Adrenal gland (tissue), 5 donors: ENCODE measurements at regions not wholly inside any gene's neighbourhood (a gene's known extent, or its start where the extent isn't known, plus 50 kb on each side); places are given as distances from the start of the nearest gene placed in this dataset.

ENCODE experiments used
- POLR2A ChIP-seq, 2 donors: fragments of 450-650 bp; IDR thresholded peaks; one replicate each; pipeline ENCODE4 v1.6.1; 2017; ENCODE audit warnings: antibody characterized with exemption in 2 of 2, mild to moderate bottlenecking in 2 of 2, moderate library complexity in 1 of 2
- TF ChIP-seq, protein P1 (sequence below), 6 experiments: fragments of 450-650 bp in 4 of 6; fragments of 200-600 bp in 2 of 6; sonication (generic) in 1 of 6; IDR thresholded peaks; 1 replicate in 5 of 6; 2 replicates in 1 of 6; pipeline versions ENCODE4 v1.5.1 to v1.8.0; 2016 to 2021; ENCODE audit warnings: antibody characterized with exemption in 6 of 6, mild to moderate bottlenecking in 2 of 6, moderate library complexity in 1 of 6
- donor health status: DM: no; HTN: no; CAD: no.

DNA sequence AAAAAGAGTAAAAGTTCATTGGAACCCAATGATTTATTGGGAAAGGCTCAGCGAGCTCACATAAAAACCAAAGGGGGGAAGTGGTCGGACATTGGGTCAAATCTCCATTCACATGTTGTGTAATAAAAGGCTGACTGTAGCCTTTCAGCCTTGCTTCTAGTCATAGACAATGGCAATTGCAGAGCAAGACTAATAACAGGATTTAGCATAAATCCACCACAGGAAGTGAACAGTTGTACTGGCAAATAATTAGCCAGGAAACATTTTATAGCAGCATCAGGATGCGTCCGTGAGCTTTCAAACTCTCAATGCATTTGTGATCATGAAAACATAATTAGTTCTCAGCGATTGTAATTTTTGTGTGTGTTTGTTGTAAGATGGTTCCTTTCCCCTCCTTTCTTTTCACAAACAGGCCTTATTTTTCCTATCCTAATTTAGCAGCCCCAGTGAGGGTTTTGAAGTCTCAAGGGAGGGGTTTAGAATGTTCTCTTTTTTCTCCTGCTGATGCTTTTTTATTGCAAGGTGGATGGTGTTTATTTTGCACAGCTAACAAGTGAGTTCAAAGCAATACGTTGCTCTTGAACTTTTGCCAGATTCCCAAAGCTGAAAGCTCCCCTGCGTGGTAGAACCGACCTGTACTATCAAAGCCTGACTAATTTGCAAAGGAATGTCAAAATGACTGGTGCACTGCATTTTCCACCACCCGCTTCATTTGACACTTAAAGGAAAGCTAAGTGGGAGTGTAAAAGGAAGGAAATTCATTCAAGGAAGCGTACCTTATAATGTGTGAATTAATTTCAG is 105.6 kb downstream of the SPRY2 start:
- TF ChIP-seq, protein P1, sequence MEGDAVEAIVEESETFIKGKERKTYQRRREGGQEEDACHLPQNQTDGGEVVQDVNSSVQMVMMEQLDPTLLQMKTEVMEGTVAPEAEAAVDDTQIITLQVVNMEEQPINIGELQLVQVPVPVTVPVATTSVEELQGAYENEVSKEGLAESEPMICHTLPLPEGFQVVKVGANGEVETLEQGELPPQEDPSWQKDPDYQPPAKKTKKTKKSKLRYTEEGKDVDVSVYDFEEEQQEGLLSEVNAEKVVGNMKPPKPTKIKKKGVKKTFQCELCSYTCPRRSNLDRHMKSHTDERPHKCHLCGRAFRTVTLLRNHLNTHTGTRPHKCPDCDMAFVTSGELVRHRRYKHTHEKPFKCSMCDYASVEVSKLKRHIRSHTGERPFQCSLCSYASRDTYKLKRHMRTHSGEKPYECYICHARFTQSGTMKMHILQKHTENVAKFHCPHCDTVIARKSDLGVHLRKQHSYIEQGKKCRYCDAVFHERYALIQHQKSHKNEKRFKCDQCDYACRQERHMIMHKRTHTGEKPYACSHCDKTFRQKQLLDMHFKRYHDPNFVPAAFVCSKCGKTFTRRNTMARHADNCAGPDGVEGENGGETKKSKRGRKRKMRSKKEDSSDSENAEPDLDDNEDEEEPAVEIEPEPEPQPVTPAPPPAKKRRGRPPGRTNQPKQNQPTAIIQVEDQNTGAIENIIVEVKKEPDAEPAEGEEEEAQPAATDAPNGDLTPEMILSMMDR (IDR thresholded peaks at IDR 0.05), result no peak
- TF ChIP-seq POLR2A (IDR thresholded peaks at IDR 0.05), result no peak
